SK-N-DZ (cell line): ENCODE measurements at regions not wholly inside any gene's neighbourhood (a gene's known extent, or its start where the extent isn't known, plus 50 kb on each side); places are given as distances from the start of the nearest gene placed in this dataset.
A peak's percentile ranks its signal among the peaks of the same experiment; 100 is the strongest.

Experiments used
- DNase-seq: peaks from one replicate; pipeline ENCODE4 v3.0.0-alpha.2; 2015; ENCODE audit warnings: low spot score

GRCh38 chr22:49290711-49291110 is 537.0 kb downstream of the BRD1 start:
- no peak for DNase-seq

- DNase-seq: no peak
Measured at GRCh38 chr22:49289822-49290679, 537.6 kb downstream of the BRD1 start.

GRCh38 chr22:49286181-49286760 is 541.4 kb downstream of the BRD1 start:
- no peak for DNase-seq

GRCh38 chr22:49284931-49285330 is 542.7 kb downstream of the BRD1 start:
- DNase-seq: no peak

- DNase-seq: no peak
Measured at GRCh38 chr22:49284056-49284784, 543.5 kb downstream of the BRD1 start.

- no peak for DNase-seq
Measured at GRCh38 chr22:49282596-49282995, 545.1 kb downstream of the BRD1 start.

GRCh38 chr22:49281467-49282340 is 546.0 kb downstream of the BRD1 start:
- no peak for DNase-seq

GRCh38 chr22:49278340-49278739 is 549.3 kb downstream of the BRD1 start:
- DNase-seq: no peak

GRCh38 chr22:49276567-49276966 is 551.1 kb downstream of the BRD1 start:
- no peak for DNase-seq

- no peak for DNase-seq
Measured at GRCh38 chr22:49274754-49275380, 552.8 kb downstream of the BRD1 start.

- DNase-seq: peak; percentile 67
Measured at GRCh38 chr22:49272546-49273125, 555.0 kb downstream of the BRD1 start.

- no peak for DNase-seq
Measured at GRCh38 chr22:49271831-49272230, 555.8 kb downstream of the BRD1 start.

GRCh38 chr22:49271369-49271727 is 556.3 kb downstream of the BRD1 start:
- no peak for DNase-seq

GRCh38 chr22:49270595-49271368 is 556.9 kb downstream of the BRD1 start:
- no peak for DNase-seq

GRCh38 chr22:49269928-49270327 is 557.7 kb downstream of the BRD1 start:
- DNase-seq: no peak

- no peak for DNase-seq
Measured at GRCh38 chr22:49269371-49269770, 558.3 kb downstream of the BRD1 start.

- no peak for DNase-seq
Measured at GRCh38 chr22:49268924-49269323, 558.7 kb downstream of the BRD1 start.

GRCh38 chr22:49267996-49268395 is 559.7 kb downstream of the BRD1 start:
- no peak for DNase-seq

GRCh38 chr22:49266561-49267519 is 560.8 kb downstream of the BRD1 start:
- DNase-seq: no peak
